Activated naive CD4-positive, alpha-beta T cell treated with anti-CD3 and anti-CD28 coated beads, Interleukin-2, amount 50 U/mL, for 72 hours (primary cell): ENCODE measurements at regions not wholly inside any gene's neighbourhood (a gene's known extent, or its start where the extent isn't known, plus 50 kb on each side); places are given as distances from the start of the nearest gene placed in this dataset.
"Not testable (repeated sequence)": the region's sequence is repeated elsewhere in the genome, so short reads cannot be mapped to it uniquely, and the experiment has no call there.

Source experiments
- ATAC-seq, 2 donors: fragments of 150-1000 bp; cut with Tn5 transposase; 2 replicates each; pipeline ENCODE4 v1.10.0; 2021; ENCODE audit warnings: mild to moderate bottlenecking in 2 of 2, moderate library complexity in 2 of 2
- DNase-seq, 2 donors: peaks; one replicate each; pipeline ENCODE4 v3.0.0; 2021 to 2022; ENCODE audit warnings: low spot score in 2 of 2
- H3K27ac Mint-ChIP-seq, 2 donors: one replicate each; pipeline ENCODE4 v1.8.0; 2022; ENCODE audit warnings: mild to moderate bottlenecking in 2 of 2, mixed read lengths in 2 of 2
- H3K36me3 Mint-ChIP-seq, 2 donors: one replicate each; pipeline ENCODE4 v1.8.0; 2022; ENCODE audit warnings: mixed read lengths in 2 of 2
- H3K9me3 Mint-ChIP-seq, 2 donors: one replicate each; pipeline ENCODE4 v1.8.0; 2022; ENCODE audit warnings: mixed read lengths in 2 of 2

- H3K9me3 Mint-ChIP-seq, DNase-seq, H3K36me3 Mint-ChIP-seq, ATAC-seq, H3K27ac Mint-ChIP-seq: not testable (repeated sequence)
Measured at GRCh38 chr17:20633268-20634059, 53.9 kb downstream of the CDRT15L2 start.

GRCh38 chr17:20640147-20640546 lies 60.6 kb downstream of the CDRT15L2 start:
- ATAC-seq, H3K27ac Mint-ChIP-seq, H3K9me3 Mint-ChIP-seq, H3K36me3 Mint-ChIP-seq, DNase-seq: not testable (repeated sequence)

GRCh38 chr17:20646661-20647272 lies 67.2 kb downstream of the CDRT15L2 start:
- not testable (repeated sequence) for H3K27ac Mint-ChIP-seq
- ATAC-seq (peak in 1 of 2 donors; percentile 46), DNase-seq (peak in 1 of 2 donors; percentile 57)

GRCh38 chr17:20649097-20649767 lies 69.7 kb downstream of the CDRT15L2 start:
- H3K9me3 Mint-ChIP-seq, H3K36me3 Mint-ChIP-seq: not testable (repeated sequence)
- H3K27ac Mint-ChIP-seq, result peak overlapping the region; percentile 5 to 67
- DNase-seq, result peak in 1 of 2 donors; percentile 22
- ATAC-seq, result peak; percentile 68 to 79

More at GRCh38 chr17:20646661-20647272, 67.2 kb downstream of the CDRT15L2 start:
- H3K36me3 Mint-ChIP-seq, H3K9me3 Mint-ChIP-seq: not testable (repeated sequence)

GRCh38 chr17:20651022-20651421 lies 71.5 kb downstream of the CDRT15L2 start:
- ATAC-seq, result peak; percentile 65 to 68
- not testable (repeated sequence) for H3K36me3 Mint-ChIP-seq, H3K27ac Mint-ChIP-seq, DNase-seq, H3K9me3 Mint-ChIP-seq

GRCh38 chr17:20651736-20652135 lies 72.2 kb downstream of the CDRT15L2 start:
- not testable (repeated sequence) for H3K9me3 Mint-ChIP-seq, H3K36me3 Mint-ChIP-seq, DNase-seq
- ATAC-seq, result peak in 1 of 2 donors; percentile 27
- H3K27ac Mint-ChIP-seq, result peak overlapping the region in 1 of 2 donors; percentile 84

GRCh38 chr17:20653391-20653790 lies 73.9 kb downstream of the CDRT15L2 start:
- peak; percentile 17 to 53 for ATAC-seq
- not testable (repeated sequence) for H3K27ac Mint-ChIP-seq, H3K36me3 Mint-ChIP-seq, H3K9me3 Mint-ChIP-seq, DNase-seq

- not testable (repeated sequence) for ATAC-seq, DNase-seq, H3K27ac Mint-ChIP-seq, H3K9me3 Mint-ChIP-seq, H3K36me3 Mint-ChIP-seq
Measured at GRCh38 chr17:20654114-20654513, 74.6 kb downstream of the CDRT15L2 start.

- not testable (repeated sequence) for H3K9me3 Mint-ChIP-seq, ATAC-seq
Measured at GRCh38 chr17:20654575-20654974, 75.1 kb downstream of the CDRT15L2 start.

GRCh38 chr17:20665103-20665955 lies 85.8 kb downstream of the CDRT15L2 start:
- not testable (repeated sequence) for H3K27ac Mint-ChIP-seq, H3K36me3 Mint-ChIP-seq, DNase-seq, H3K9me3 Mint-ChIP-seq, ATAC-seq

More at GRCh38 chr17:20654575-20654974, 75.1 kb downstream of the CDRT15L2 start:
- H3K27ac Mint-ChIP-seq, DNase-seq, H3K36me3 Mint-ChIP-seq: not testable (repeated sequence)

- ATAC-seq, result peak; percentile 78 to 82
- not testable (repeated sequence) for H3K36me3 Mint-ChIP-seq, H3K9me3 Mint-ChIP-seq, H3K27ac Mint-ChIP-seq
- DNase-seq, result peak in 1 of 2 donors; percentile 15
Measured at GRCh38 chr17:20666689-20667088, 87.2 kb downstream of the CDRT15L2 start.

GRCh38 chr17:20667712-20668111 lies 88.2 kb downstream of the CDRT15L2 start:
- not testable (repeated sequence) for DNase-seq, H3K36me3 Mint-ChIP-seq, H3K27ac Mint-ChIP-seq, H3K9me3 Mint-ChIP-seq, ATAC-seq

- not testable (repeated sequence) for H3K36me3 Mint-ChIP-seq, H3K9me3 Mint-ChIP-seq, H3K27ac Mint-ChIP-seq, ATAC-seq, DNase-seq
Measured at GRCh38 chr17:20668316-20668715, 88.8 kb downstream of the CDRT15L2 start.

- not testable (repeated sequence) for ATAC-seq, DNase-seq, H3K9me3 Mint-ChIP-seq, H3K36me3 Mint-ChIP-seq, H3K27ac Mint-ChIP-seq
Measured at GRCh38 chr17:20668868-20669267, 89.3 kb downstream of the CDRT15L2 start.

- ATAC-seq, H3K27ac Mint-ChIP-seq, H3K9me3 Mint-ChIP-seq, H3K36me3 Mint-ChIP-seq, DNase-seq: not testable (repeated sequence)
Measured at GRCh38 chr17:20670506-20670905, 91.0 kb downstream of the CDRT15L2 start.

- not testable (repeated sequence) for H3K27ac Mint-ChIP-seq, H3K36me3 Mint-ChIP-seq, H3K9me3 Mint-ChIP-seq, ATAC-seq, DNase-seq
Measured at GRCh38 chr17:20674374-20674773, 94.8 kb downstream of the CDRT15L2 start.
